ENCODE measurements at regions not wholly inside any gene's neighbourhood (a gene's known extent, or its start where the extent isn't known, plus 50 kb on each side); places are given as distances from the start of the nearest gene placed in this dataset.

- TF ChIP-seq, protein P1, sequence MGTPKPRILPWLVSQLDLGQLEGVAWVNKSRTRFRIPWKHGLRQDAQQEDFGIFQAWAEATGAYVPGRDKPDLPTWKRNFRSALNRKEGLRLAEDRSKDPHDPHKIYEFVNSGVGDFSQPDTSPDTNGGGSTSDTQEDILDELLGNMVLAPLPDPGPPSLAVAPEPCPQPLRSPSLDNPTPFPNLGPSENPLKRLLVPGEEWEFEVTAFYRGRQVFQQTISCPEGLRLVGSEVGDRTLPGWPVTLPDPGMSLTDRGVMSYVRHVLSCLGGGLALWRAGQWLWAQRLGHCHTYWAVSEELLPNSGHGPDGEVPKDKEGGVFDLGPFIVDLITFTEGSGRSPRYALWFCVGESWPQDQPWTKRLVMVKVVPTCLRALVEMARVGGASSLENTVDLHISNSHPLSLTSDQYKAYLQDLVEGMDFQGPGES (IDR thresholded peaks at IDR 0.05) = no peak
- TF ChIP-seq ZNF384 (IDR thresholded peaks at IDR 0.05; ENCODE audit: borderline replicate concordance, low read depth, low read length) (no peak), E2F4 (IDR thresholded peaks at IDR 0.05; ENCODE audit: low read depth, low read length) (no peak)
- TF ChIP-seq, protein P2, sequence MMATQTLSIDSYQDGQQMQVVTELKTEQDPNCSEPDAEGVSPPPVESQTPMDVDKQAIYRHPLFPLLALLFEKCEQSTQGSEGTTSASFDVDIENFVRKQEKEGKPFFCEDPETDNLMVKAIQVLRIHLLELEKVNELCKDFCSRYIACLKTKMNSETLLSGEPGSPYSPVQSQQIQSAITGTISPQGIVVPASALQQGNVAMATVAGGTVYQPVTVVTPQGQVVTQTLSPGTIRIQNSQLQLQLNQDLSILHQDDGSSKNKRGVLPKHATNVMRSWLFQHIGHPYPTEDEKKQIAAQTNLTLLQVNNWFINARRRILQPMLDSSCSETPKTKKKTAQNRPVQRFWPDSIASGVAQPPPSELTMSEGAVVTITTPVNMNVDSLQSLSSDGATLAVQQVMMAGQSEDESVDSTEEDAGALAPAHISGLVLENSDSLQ (IDR thresholded peaks at IDR 0.05) = no peak
Observed at GRCh38 chr5:142486581-142486980, 161.8 kb upstream of the SPRY4 start (continued).

GRCh38 chr5:142486020-142486419 lies 161.2 kb upstream of the SPRY4 start:
- Histone ChIP-seq H3K4me2 (ENCODE audit: control insufficient read depth, insufficient read depth) (no peak overlapping the region), H3K79me2 (ENCODE audit: control insufficient read depth, insufficient read depth, low read length) (no peaks in the 10 kb centered on the region), H2AFZ (ENCODE audit: control insufficient read depth, low read depth, low read length) (no peak overlapping the region), H3K9me3 (replicated peaks; ENCODE audit: control insufficient read depth, insufficient read depth, low read length) (no peaks in the 10 kb centered on the region), H3K9ac (ENCODE audit: control insufficient read depth, insufficient read depth, low read length) (no peak overlapping the region), H3K4me1 (ENCODE audit: control insufficient read depth, insufficient read depth, low read length) (no peaks in the 10 kb centered on the region), H3K4me3 (no peak overlapping the region), H3K27ac (ENCODE audit: control insufficient read depth, insufficient read depth) (no peak overlapping the region), H3K27me3 (replicated peaks in 1 of 2; ENCODE audit: control insufficient read depth in 2 of 2, insufficient read depth in 2 of 2, low read length in 1 of 2) (peaks cover 0 to 1% of the 10 kb centered on the region in 2 experiments; a peak in 2 of 4 replicates), H3K36me3 (ENCODE audit: control insufficient read depth in 2 of 2, insufficient read depth in 2 of 2, low read length in 1 of 2) (no peaks in the 10 kb centered on the region), H4K20me1 (ENCODE audit: control insufficient read depth, insufficient read depth) (no peaks in the 10 kb centered on the region)
- no peak for FAIRE-seq
- ChIA-PET SMC1A (ENCODE audit: uncharacterized antibody, unreplicated experiment) (interaction anchor here (0.6 kb wide), 1 partner anchor 1882 kb away, joined by 3 read pairs; no protein-coding TSS in a partner anchor), CTCF (interaction anchor here (0.6 kb wide), 1 partner anchor 383 kb away, joined by 3 read pairs; no protein-coding TSS in a partner anchor), RAD21 (ENCODE audit: unreplicated experiment) (no interaction called here), POLR2A (no interaction called here)
- WGBS (ENCODE audit: insufficient coverage, insufficient replicate concordance, low lambda C conversion rate, missing lambda C conversion rate) = 18% methylated on average over 2 of the region's 2 CpGs
- intact Hi-C loops (cut with micrococcal nuclease; ENCODE audit: unreplicated experiment) (no loop called here), in situ Hi-C loops (cut with MboI) (no loop called here)
- TF ChIP-seq TCF12 (IDR thresholded peaks at IDR 0.05; ENCODE audit: low read depth, low read length) = no peak
- no peak for TF ChIP-seq CREM (IDR thresholded peaks at IDR 0.05; ENCODE audit: low read depth)
- no peak for TF ChIP-seq ZNF274 (IDR thresholded peaks at IDR 0.05; ENCODE audit: insufficient read depth, insufficient read length)
- no TSS peak for BruUV-seq (replicated peaks)
- ATAC-seq = no peak
- DNase-seq (ENCODE audit: low read depth, low spot score) = no peak

Measured in GM12878 (cell line).